ENCODE measurements at regions not wholly inside any gene's neighbourhood (a gene's known extent, or its start where the extent isn't known, plus 50 kb on each side); places are given as distances from the start of the nearest gene placed in this dataset.

- no peak for DNase-seq (ENCODE audit: low read depth)
Observed at GRCh38 chr4:138689593-138689992, 326.0 kb upstream of the NOCT start.

DNA sequence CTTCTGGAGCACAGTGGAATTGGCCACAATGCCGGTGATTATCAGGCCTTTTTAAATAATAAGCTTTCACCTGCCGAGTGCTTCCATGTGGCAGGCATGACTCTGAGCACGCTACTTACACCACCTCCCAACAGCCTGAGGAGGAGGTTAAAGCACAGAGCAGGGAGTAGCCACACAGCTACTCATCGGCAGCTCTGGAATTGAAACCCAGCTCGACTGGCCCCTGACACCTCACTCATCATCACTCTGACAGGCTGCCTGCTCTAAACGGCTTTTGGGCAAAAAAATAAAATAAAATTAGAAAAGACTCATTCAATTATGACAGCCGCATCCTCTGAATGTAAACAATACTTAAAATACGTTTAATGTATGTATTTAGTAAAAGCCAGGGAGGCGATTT, 326.4 kb upstream of the NOCT start:
- no peak for DNase-seq (ENCODE audit: low read depth)

GRCh38 chr4:138688408-138689085, 327.0 kb upstream of the NOCT start:
- DNase-seq (ENCODE audit: low read depth): no peak

GRCh38 chr4:138686106-138686835, 329.3 kb upstream of the NOCT start:
- DNase-seq (ENCODE audit: low read depth): no peak

DNA sequence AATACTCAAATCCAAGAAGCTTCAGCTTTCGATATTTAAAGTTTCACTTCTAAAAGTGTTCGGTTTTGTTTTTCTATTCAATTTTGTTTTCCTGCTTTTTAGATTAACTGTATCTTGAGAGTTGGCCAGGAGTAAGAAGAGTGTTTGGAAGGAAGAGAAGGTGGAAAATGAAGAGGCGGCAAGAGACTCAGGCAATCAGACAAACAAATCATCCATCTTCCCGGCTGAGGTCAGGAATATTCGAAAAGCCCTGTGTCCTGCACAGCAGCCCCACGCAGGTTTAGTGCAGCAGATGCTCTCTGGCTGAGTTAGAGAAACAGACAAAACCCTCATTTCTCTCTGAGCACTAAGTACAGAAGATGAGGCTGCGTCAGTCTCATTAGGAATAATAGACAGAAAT, 330.3 kb upstream of the NOCT start:
- no peak for DNase-seq (ENCODE audit: low read depth)

GRCh38 chr4:138680989-138681604, 334.5 kb upstream of the NOCT start:
- DNase-seq (ENCODE audit: low read depth): peak; percentile 53

DNA sequence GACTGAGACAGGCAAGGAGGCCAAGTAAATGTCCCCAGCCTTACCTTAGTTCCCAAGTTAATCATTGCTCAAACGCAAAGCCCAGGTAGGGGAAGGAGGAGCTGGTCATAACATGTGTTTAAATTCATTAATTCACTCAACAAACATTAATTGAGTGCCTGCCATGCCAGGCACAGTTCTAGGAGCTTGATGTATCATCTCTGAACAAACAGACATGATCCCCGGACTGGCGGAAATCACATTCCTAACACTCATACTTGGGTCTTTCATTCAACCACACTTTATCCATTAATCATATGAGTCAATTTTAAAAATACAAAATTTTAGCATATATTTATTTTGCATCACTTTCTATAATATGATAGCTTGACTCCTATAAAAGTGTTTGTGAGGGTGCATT, 335.3 kb upstream of the NOCT start:
- DNase-seq (ENCODE audit: low read depth): no peak

DNA sequence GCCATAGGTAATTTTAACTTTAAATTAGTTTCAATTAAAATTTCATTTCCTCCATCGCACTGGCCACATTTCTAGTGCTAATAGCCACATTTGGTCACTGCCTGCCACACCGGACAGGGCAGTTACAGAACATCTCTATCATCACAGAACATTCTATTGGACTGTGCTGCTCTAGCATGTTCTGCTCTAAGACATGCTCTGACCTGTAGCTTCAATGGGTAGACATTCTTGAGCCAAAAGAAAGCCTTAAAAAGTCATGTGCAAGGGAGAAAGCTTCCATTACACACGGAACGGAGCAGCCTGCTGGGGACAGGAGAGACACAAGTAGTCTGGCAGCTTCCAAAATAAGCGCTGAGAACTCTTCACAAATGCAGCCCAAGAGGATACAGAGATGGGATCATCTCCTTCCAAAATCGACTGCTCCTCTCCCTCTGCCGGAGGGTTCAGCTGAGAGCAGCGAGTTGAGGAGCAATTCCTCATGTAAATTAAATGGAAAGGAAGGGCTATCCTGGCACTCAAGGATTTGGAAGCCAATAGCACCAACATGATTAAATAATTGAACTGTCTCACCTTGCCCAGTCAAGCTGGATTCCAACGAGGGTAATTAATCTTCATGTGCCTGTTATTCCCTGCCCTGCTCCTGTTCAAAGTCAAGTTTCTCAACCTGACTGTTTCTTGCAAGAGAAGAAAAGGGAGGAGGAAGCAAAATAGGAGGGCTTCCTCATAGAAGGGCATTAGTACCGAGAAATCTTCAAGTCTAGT, 336.4 kb upstream of the NOCT start:
- DNase-seq (ENCODE audit: low read depth): no peak

DNA sequence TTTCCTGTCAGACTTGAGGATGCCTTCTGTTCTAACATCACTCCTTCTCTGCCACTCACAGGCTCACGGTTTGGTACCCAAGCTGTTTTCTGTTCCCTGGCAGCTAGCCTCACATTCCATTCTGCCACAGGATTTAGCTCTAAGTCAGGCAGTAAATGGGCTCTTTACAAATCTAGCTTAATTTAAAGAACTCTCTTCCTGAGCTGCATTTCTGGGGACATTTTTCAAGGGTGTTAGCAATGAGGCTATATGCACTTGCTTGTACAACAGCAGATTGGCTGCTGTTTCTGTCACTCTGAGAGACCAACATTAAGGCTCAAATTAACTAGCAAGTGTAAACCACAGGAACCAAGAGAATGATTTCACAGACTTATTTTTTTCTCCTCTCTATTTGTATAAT, 337.8 kb upstream of the NOCT start:
- no peak for DNase-seq (ENCODE audit: low read depth)

GRCh38 chr4:138677212-138677611, 338.4 kb upstream of the NOCT start:
- DNase-seq (ENCODE audit: low read depth): no peak

DNA sequence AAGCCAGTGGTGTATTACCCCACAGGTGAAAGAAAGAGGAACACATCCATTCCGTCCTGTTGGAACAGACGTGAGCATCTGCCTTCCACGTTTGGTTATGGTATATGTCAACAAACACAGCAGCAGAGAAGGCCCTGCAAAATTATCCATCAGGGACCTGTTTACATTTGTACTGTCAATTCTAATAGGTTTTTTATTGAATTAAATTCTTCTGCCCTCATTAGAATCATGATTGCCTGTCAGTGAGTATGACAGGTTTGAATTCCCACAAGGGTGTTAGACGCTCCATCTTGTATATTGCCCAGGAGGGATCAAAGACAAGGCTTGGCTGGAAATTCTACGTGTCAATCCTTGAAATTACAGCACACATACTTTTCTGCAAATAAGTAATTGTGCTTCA, 339.9 kb upstream of the NOCT start:
- DNase-seq (ENCODE audit: low read depth): no peak

DNA sequence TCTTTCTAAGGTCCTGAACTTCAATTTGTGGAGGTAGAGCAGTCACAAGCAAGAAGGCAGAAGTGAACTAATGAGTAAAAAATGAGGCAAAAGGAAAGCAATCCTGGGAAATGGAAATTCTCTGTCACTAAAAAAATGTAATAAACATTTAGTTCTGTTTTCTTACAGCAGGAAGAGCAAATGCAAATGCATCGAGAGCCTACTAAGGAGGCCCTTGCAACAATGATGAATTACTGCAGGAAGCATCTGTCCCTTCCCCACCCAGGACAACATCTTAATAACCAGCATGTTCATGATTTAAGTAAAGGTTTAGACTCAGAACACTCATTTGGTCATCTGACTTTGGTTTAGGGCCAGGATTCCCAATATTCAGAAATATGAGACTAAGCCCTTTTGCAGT, 341.4 kb upstream of the NOCT start:
- no peak for DNase-seq (ENCODE audit: low read depth)

- DNase-seq (ENCODE audit: low read depth): no peak
Observed at GRCh38 chr4:138673053-138673452, 342.5 kb upstream of the NOCT start.

DNA sequence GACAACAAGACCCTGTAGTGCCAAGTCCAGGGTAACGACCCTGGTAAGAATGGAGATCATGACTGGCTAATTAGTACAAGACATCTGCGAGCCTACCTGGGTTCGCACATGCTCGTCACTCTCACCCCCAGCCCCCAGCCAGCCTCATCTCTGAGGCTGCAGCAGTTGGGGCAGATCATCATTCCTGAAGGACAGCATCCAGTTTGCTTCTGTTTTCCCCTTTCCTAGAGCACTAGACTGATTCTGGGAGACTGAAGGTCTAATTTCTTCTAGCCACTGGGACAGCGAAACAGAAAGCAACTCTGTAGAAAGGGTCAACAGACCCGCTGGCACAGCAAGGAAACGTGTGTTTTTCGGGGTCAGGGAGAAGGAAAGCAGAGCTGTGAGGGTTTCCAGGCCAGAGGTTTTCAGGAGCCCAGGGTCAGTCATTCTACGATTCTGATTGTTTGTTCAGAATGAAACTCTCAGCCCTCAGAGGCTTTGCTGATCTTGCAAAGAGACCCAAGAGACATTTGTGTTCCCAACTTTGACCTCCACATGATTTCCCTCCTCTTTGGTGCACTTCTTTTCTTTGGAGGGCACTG, 343.1 kb upstream of the NOCT start:
- DNase-seq (ENCODE audit: low read depth): no peak

DNA sequence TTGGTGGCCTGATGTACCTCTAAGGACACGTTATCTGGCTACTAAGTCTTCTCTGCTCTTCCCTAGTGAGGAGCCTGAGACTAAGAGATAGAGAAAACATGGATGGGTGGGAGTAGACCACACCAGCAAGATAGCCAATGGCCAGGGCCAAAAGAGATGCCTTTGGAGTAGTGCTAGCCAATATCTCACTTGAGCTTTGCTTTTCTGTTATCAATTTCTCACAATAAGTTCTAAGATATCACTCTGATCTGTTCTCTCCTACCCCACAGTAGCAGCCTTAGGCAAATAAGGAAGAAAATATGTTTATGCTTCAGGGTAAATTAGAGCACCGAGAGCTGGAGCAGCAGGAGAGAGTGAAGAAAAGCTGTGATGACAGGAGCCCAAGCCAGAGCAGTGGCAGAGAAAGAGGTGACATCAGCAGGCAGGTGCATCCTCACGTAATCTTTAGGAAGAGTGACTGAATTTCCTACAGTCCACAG, 343.9 kb upstream of the NOCT start:
- DNase-seq (ENCODE audit: low read depth): no peak

- DNase-seq (ENCODE audit: low read depth): no peak
Observed at GRCh38 chr4:138671106-138671505, 344.5 kb upstream of the NOCT start.

GRCh38 chr4:138670681-138671080, 344.9 kb upstream of the NOCT start:
- DNase-seq (ENCODE audit: low read depth): no peak

DNA sequence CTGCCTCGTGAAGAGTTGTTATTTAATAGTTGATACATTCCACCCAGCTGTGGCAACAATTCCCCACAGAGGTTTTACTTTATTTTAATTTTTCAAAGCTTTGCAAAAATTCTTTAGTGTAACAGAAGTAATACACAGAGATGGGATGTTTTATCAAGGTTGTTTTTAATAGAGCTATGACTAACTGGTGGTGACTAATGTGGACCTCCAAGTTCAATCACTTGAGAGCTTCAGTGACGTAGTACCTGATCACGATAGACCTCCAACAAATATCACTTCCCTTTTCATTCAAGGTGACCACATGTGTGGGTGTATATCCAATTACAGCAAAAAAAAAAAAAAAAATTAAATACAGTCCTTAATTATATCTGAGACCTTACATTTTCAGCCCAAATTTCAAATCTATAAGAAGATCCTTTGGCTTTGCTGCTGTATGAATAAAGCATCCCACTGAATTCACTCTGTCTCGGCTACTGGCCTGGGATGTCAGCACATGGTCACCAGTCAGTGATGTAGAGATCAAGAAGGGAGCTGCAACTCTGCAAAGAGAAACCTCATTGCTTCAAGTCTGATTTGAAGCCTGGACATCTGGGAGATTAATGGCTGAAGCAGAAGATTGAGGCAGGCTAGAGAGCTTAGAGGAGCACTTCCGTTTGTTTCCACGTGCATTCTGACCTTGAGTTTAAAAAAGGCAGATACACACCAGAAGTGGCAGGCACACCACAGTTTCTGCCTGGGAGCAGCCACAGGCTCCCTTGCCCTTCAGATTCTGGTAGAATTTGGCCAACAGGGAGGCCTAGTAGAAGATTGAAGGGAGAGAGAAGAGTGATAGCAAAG, 345.9 kb upstream of the NOCT start:
- DNase-seq (ENCODE audit: low read depth): no peak

DNA sequence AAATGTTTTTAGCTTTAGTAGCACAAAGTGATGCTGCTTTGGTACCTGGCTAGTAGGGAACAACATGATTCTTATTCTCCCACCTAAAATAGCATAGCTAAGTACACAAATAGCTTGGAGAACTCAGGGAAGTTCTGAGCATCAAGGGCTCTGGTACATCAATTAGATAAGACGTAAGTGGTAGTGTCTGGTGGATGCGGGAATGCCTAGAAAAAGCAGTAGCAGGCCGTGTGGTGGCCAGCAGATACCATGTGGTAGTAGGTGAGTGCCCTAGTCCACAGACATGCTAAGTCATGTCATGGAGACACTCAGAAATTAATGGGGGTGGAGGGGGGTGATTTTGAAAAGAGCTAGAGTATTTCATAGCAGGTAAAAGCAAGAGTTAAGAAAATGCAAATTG, 347.3 kb upstream of the NOCT start:
- DNase-seq (ENCODE audit: low read depth): no peak

DNA sequence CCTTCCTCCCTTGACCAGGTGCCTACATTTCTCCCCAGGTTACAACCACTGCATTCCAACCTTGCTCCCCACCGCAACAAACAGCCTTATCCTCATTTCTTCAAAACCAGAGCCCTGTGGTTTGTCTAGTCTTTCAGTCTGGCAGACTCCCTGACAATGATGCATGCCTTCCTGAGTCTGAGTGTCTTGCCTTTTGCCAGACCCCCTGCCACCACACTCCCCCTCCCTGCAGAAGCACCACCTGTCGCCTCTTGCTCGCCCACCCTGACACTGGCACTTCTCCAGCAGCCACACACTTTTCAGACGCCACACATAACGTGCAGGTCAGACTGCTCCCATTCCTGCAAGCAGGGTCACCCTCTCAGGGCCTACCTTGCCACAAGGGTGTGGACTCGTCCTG, 349.2 kb upstream of the NOCT start:
- DNase-seq (ENCODE audit: low read depth): no peak

- DNase-seq (ENCODE audit: low read depth): no peak
Observed at GRCh38 chr4:138665851-138666250, 349.7 kb upstream of the NOCT start.
